ENCODE measurements at regions not wholly inside any gene's neighbourhood (a gene's known extent, or its start where the extent isn't known, plus 50 kb on each side); places are given as distances from the start of the nearest gene placed in this dataset.

- DNase-seq (ENCODE audit: low read depth) = no peak
- TF ChIP-seq CTCF (conservative IDR thresholded peaks at IDR 0.05; ENCODE audit: low read depth, low read length) = peak; percentile 77
Measured at GRCh38 chr2:7119132-7119835, 202.1 kb downstream of the RNF144A start.

GRCh38 chr2:7121851-7122250 is 204.6 kb downstream of the RNF144A start:
- H3K4me3 ChIP-seq (ENCODE audit: low read length) = no peak overlapping the region
- no peak for TF ChIP-seq CTCF (conservative IDR thresholded peaks at IDR 0.05; ENCODE audit: low read depth, low read length)
- DNase-seq (ENCODE audit: low read depth) = no peak

More at GRCh38 chr2:7119132-7119835, 202.1 kb downstream of the RNF144A start:
- H3K4me3 ChIP-seq (ENCODE audit: low read length) = no peak overlapping the region

- no peak overlapping the region for H3K4me3 ChIP-seq (ENCODE audit: low read length)
- no peak for DNase-seq (ENCODE audit: low read depth)
- no peak for TF ChIP-seq CTCF (conservative IDR thresholded peaks at IDR 0.05; ENCODE audit: low read depth, low read length)
Measured at GRCh38 chr2:7127156-7127555, 209.9 kb downstream of the RNF144A start.

- H3K4me3 ChIP-seq (ENCODE audit: low read length) = no peak overlapping the region
- DNase-seq (ENCODE audit: low read depth) = no peak
- no peak for TF ChIP-seq CTCF (conservative IDR thresholded peaks at IDR 0.05; ENCODE audit: low read depth, low read length)
Measured at GRCh38 chr2:7127687-7128086, 210.5 kb downstream of the RNF144A start.

GRCh38 chr2:7131261-7131660 is 214.0 kb downstream of the RNF144A start:
- DNase-seq (ENCODE audit: low read depth) = no peak
- TF ChIP-seq CTCF (conservative IDR thresholded peaks at IDR 0.05; ENCODE audit: low read depth, low read length) = no peak
- no peak overlapping the region for H3K4me3 ChIP-seq (ENCODE audit: low read length)

GRCh38 chr2:7132753-7133152 is 215.5 kb downstream of the RNF144A start:
- TF ChIP-seq CTCF (conservative IDR thresholded peaks at IDR 0.05; ENCODE audit: low read depth, low read length) = no peak
- peak; percentile 41 for DNase-seq (ENCODE audit: low read depth)
- H3K4me3 ChIP-seq (ENCODE audit: low read length) = no peak overlapping the region

- TF ChIP-seq CTCF (conservative IDR thresholded peaks at IDR 0.05; ENCODE audit: low read depth, low read length) = peak; percentile 45
- DNase-seq (ENCODE audit: low read depth) = no peak
- H3K4me3 ChIP-seq (ENCODE audit: low read length) = no peak overlapping the region
Measured at GRCh38 chr2:7133521-7133920, 216.3 kb downstream of the RNF144A start.

Data from retinal pigment epithelial cell (primary cell).